ENCODE measurements at regions not wholly inside any gene's neighbourhood (a gene's known extent, or its start where the extent isn't known, plus 50 kb on each side); places are given as distances from the start of the nearest gene placed in this dataset.

- TF ChIP-seq CTCF (IDR thresholded peaks at IDR 0.05) (no peak), POLR2A (IDR thresholded peaks at IDR 0.05) (no peak), POLR2AphosphoS5 (IDR thresholded peaks at IDR 0.05; ENCODE audit: insufficient read depth in 1 of 2, low read depth in 1 of 2) (no peak)
- intact Hi-C loops (cut with DNase I), result no loop called here
- Histone ChIP-seq H3K4me1 (peaks cover 16% of the 10 kb centered on the region), H3K4me3 (no peak overlapping the region), H3K9me3 (no peaks in the 10 kb centered on the region), H3K27ac (no peak overlapping the region), H3K27me3 (no peaks in the 10 kb centered on the region), H3K36me3 (no peaks in the 10 kb centered on the region)
- no peak for DNase-seq (ENCODE audit: extremely low spot score in 2 of 2)
Observed at GRCh38 chr2:19574778-19575260, 216.4 kb upstream of the OSR1 start.

GRCh38 chr2:19573784-19574183, 215.4 kb upstream of the OSR1 start:
- TF ChIP-seq POLR2A (IDR thresholded peaks at IDR 0.05), result no peak
- TF ChIP-seq POLR2AphosphoS5 (IDR thresholded peaks at IDR 0.05; ENCODE audit: insufficient read depth in 1 of 2, low read depth in 1 of 2), result no peak
- Histone ChIP-seq H3K27me3 (no peaks in the 10 kb centered on the region), H3K9me3 (no peaks in the 10 kb centered on the region), H3K4me3 (no peak overlapping the region), H3K27ac (no peak overlapping the region), H3K36me3 (no peaks in the 10 kb centered on the region), H3K4me1 (peaks cover 16% of the 10 kb centered on the region)
- no peak for DNase-seq (ENCODE audit: extremely low spot score in 2 of 2)
- intact Hi-C loops (cut with DNase I), result no loop called here

- Histone ChIP-seq H3K9me3 (no peaks in the 10 kb centered on the region), H3K4me3 (no peak overlapping the region), H3K27me3 (no peaks in the 10 kb centered on the region), H3K4me1 (peaks cover 16% of the 10 kb centered on the region), H3K27ac (no peak overlapping the region), H3K36me3 (no peaks in the 10 kb centered on the region)
- intact Hi-C loops (cut with DNase I), result no loop called here
- no peak for DNase-seq (ENCODE audit: extremely low spot score in 2 of 2)
- TF ChIP-seq CTCF (IDR thresholded peaks at IDR 0.05), result no peak
- no peak for TF ChIP-seq POLR2A (IDR thresholded peaks at IDR 0.05)
- TF ChIP-seq POLR2AphosphoS5 (IDR thresholded peaks at IDR 0.05; ENCODE audit: insufficient read depth in 1 of 2, low read depth in 1 of 2), result no peak
Observed at GRCh38 chr2:19571773-19572172, 213.3 kb upstream of the OSR1 start.

- H3K4me3 ChIP-seq, result no peak overlapping the region
- H3K4me1 ChIP-seq, result peaks cover 6% of the 10 kb centered on the region
- DNase-seq (ENCODE audit: extremely low spot score in 2 of 2), result no peak
- no peaks in the 10 kb centered on the region for H3K36me3 ChIP-seq
- no peak for TF ChIP-seq CTCF (IDR thresholded peaks at IDR 0.05)
- no peak for TF ChIP-seq POLR2AphosphoS5 (IDR thresholded peaks at IDR 0.05; ENCODE audit: insufficient read depth in 1 of 2, low read depth in 1 of 2)
- TF ChIP-seq POLR2A (IDR thresholded peaks at IDR 0.05), result no peak
- H3K9me3 ChIP-seq, result no peaks in the 10 kb centered on the region
- intact Hi-C loops (cut with DNase I), result no loop called here
- no peaks in the 10 kb centered on the region for H3K27me3 ChIP-seq
- H3K27ac ChIP-seq, result no peak overlapping the region
Observed at GRCh38 chr2:19569300-19569791, 210.9 kb upstream of the OSR1 start.

GRCh38 chr2:19568809-19569208, 210.4 kb upstream of the OSR1 start:
- DNase-seq (ENCODE audit: extremely low spot score in 2 of 2), result no peak
- TF ChIP-seq POLR2AphosphoS5 (IDR thresholded peaks at IDR 0.05; ENCODE audit: insufficient read depth in 1 of 2, low read depth in 1 of 2) (no peak), CTCF (IDR thresholded peaks at IDR 0.05) (no peak), POLR2A (IDR thresholded peaks at IDR 0.05) (no peak)
- intact Hi-C loops (cut with DNase I), result no loop called here

More at GRCh38 chr2:19568809-19569208, 210.4 kb upstream of the OSR1 start:
- no peaks in the 10 kb centered on the region for H3K9me3 ChIP-seq
- H3K27ac ChIP-seq, result no peak overlapping the region
- H3K4me3 ChIP-seq, result no peak overlapping the region
- no peaks in the 10 kb centered on the region for H3K27me3 ChIP-seq
- H3K36me3 ChIP-seq, result no peaks in the 10 kb centered on the region
- H3K4me1 ChIP-seq, result peaks cover under 1% of the 10 kb centered on the region

Data from vagina (tissue), 2 donors.